ENCODE measurements at regions not wholly inside any gene's neighbourhood (a gene's known extent, or its start where the extent isn't known, plus 50 kb on each side); places are given as distances from the start of the nearest gene placed in this dataset.
A peak's percentile ranks its signal among the peaks of the same experiment; 100 is the strongest.
"Not testable (repeated sequence)": the region's sequence is repeated elsewhere in the genome, so short reads cannot be mapped to it uniquely, and the experiment has no call there.

- no peak for DNase-seq (ENCODE audit: low spot score)
These were observed 189.3 kb upstream of the PIK3R1 start for GRCh38 chr5:68026092-68026885.

GRCh38 chr5:68024426-68024825, 191.1 kb upstream of the PIK3R1 start:
- no peak for DNase-seq (ENCODE audit: low spot score)

GRCh38 chr5:68021916-68022315, 193.6 kb upstream of the PIK3R1 start:
- no peak for DNase-seq (ENCODE audit: low spot score)

- no peak for DNase-seq (ENCODE audit: low spot score)
These were observed 194.3 kb upstream of the PIK3R1 start for GRCh38 chr5:68021227-68021626.

GRCh38 chr5:68020461-68020969, 195.0 kb upstream of the PIK3R1 start:
- DNase-seq (ENCODE audit: low spot score) = not testable (repeated sequence)

- peak; percentile 91 for DNase-seq (ENCODE audit: low spot score)
These were observed 199.9 kb upstream of the PIK3R1 start for GRCh38 chr5:68015381-68016302.

- no peak for DNase-seq (ENCODE audit: low spot score)
These were observed 202.7 kb upstream of the PIK3R1 start for GRCh38 chr5:68012831-68013230.

- DNase-seq (ENCODE audit: low spot score) = no peak
These were observed 203.1 kb upstream of the PIK3R1 start for GRCh38 chr5:68012429-68012828.

- DNase-seq (ENCODE audit: low spot score) = no peak
These were observed 203.8 kb upstream of the PIK3R1 start for GRCh38 chr5:68011801-68012200.

- no peak for DNase-seq (ENCODE audit: low spot score)
These were observed 204.2 kb upstream of the PIK3R1 start for GRCh38 chr5:68011259-68011760.

GRCh38 chr5:68010740-68011139, 204.8 kb upstream of the PIK3R1 start:
- no peak for DNase-seq (ENCODE audit: low spot score)

- no peak for DNase-seq (ENCODE audit: low spot score)
These were observed 208.1 kb upstream of the PIK3R1 start for GRCh38 chr5:68007451-68007850.

- DNase-seq (ENCODE audit: low spot score) = no peak
These were observed 212.7 kb upstream of the PIK3R1 start for GRCh38 chr5:68002836-68003235.

- DNase-seq (ENCODE audit: low spot score) = no peak
These were observed 214.8 kb upstream of the PIK3R1 start for GRCh38 chr5:68000805-68001204.

- DNase-seq (ENCODE audit: low spot score) = no peak
These were observed 216.2 kb upstream of the PIK3R1 start for GRCh38 chr5:67999391-67999790.

GRCh38 chr5:67998709-67999261, 216.8 kb upstream of the PIK3R1 start:
- DNase-seq (ENCODE audit: low spot score) = peak; percentile 34

- no peak for DNase-seq (ENCODE audit: low spot score)
These were observed 217.6 kb upstream of the PIK3R1 start for GRCh38 chr5:67997892-67998457.

- DNase-seq (ENCODE audit: low spot score) = no peak
These were observed 218.4 kb upstream of the PIK3R1 start for GRCh38 chr5:67997148-67997547.

- DNase-seq (ENCODE audit: low spot score) = no peak
These were observed 219.0 kb upstream of the PIK3R1 start for GRCh38 chr5:67996596-67996995.

GRCh38 chr5:67992923-67993322, 222.6 kb upstream of the PIK3R1 start:
- DNase-seq (ENCODE audit: low spot score) = no peak

- DNase-seq (ENCODE audit: low spot score) = no peak
These were observed 226.1 kb upstream of the PIK3R1 start for GRCh38 chr5:67989456-67989855.

- DNase-seq (ENCODE audit: low spot score) = peak; percentile 64
These were observed 228.8 kb upstream of the PIK3R1 start for GRCh38 chr5:67986761-67987160.
